Lung (tissue), 11 donors: ENCODE measurements at regions not wholly inside any gene's neighbourhood (a gene's known extent, or its start where the extent isn't known, plus 50 kb on each side); places are given as distances from the start of the nearest gene placed in this dataset.

Source experiments
- ATAC-seq: fragments of 200-7000 bp; cut with Tn5 transposase; one replicate; pipeline ENCODE4 v1.9.1; 2020; ENCODE audit warnings: moderate number of reproducible peaks; ENCODE audit not compliant: insufficient read depth, low FRiP score
- DNase-seq, 3 donors: peaks; one replicate each; pipeline ENCODE4 v3.0.0-alpha.2; 2013 to 2017
- H3K27ac ChIP-seq, 2 donors: one replicate each; pipeline ENCODE4 v1.5.1; 2013; ENCODE audit warnings: mild to moderate bottlenecking in 2 of 2, moderate library complexity in 2 of 2, control low read depth in 1 of 2, inconsistent platforms in 1 of 2, low read depth in 1 of 2, low read length in 1 of 2
- H3K27me3 ChIP-seq, 3 donors: one replicate each; pipeline ENCODE4 v1.5.1; 2013; ENCODE audit warnings: low read length in 2 of 3; ENCODE audit not compliant: control insufficient read depth in 3 of 3, insufficient read depth in 3 of 3
- H3K36me3 ChIP-seq, 4 donors: one replicate each; pipeline ENCODE4 v1.5.1; 2013; ENCODE audit warnings: low read length in 4 of 4, mild to moderate bottlenecking in 1 of 4, moderate library complexity in 1 of 4; ENCODE audit not compliant: control insufficient read depth in 4 of 4, insufficient read depth in 4 of 4
- H3K4me1 ChIP-seq, 5 donors: one replicate each; pipeline ENCODE4 v1.5.1; 2013; ENCODE audit warnings: low read length in 5 of 5, mild to moderate bottlenecking in 2 of 5, moderate library complexity in 1 of 5; ENCODE audit not compliant: control insufficient read depth in 5 of 5, insufficient read depth in 5 of 5
- H3K4me3 ChIP-seq: one replicate; pipeline ENCODE4 v1.5.1; 2013; ENCODE audit warnings: mild to moderate bottlenecking, control low read depth, moderate library complexity
- H3K9ac ChIP-seq, 2 donors: one replicate each; pipeline ENCODE4 v1.5.1; 2013; ENCODE audit warnings: low read length in 2 of 2, control low read depth in 1 of 2; ENCODE audit not compliant: insufficient read depth in 1 of 2
- H3K9me3 ChIP-seq, 4 donors: one replicate each; pipeline ENCODE4 v1.5.1; 2013; ENCODE audit warnings: low read length in 3 of 4, mild to moderate bottlenecking in 1 of 4, moderate library complexity in 1 of 4; ENCODE audit not compliant: control insufficient read depth in 4 of 4, insufficient read depth in 3 of 4
- CTCF ChIP-seq: IDR thresholded peaks from 2 replicates; pipeline ENCODE4 v1.5.1; 2012; ENCODE audit warnings: mild to moderate bottlenecking; ENCODE audit errors: control extremely low read depth, extremely low read depth
- WGBS, 2 donors: extraction: QIAGEN DNeasy Blood & Tissue Kit; methylation state at CpG; one replicate each; pipeline ENCODE4 v1.1.7; 2013; 5-methylcytosine and 5-hydroxymethylcytosine counted together
- donor health status: control.
- donor health status: control.
- donor health status: Bipolar disorder and iron deficiency.
- donor health status: healthy.
- donor health status: DM: yes; HTN: yes; CAD: no.

- no peaks in the 10 kb centered on the region for H3K4me1 ChIP-seq
- no peak overlapping the region for H3K4me3 ChIP-seq
- H3K27me3 ChIP-seq: no peaks in the 10 kb centered on the region
- no peaks in the 10 kb centered on the region for H3K36me3 ChIP-seq
- no peaks in the 10 kb centered on the region for H3K9me3 ChIP-seq
- TF ChIP-seq CTCF: no peak
- ATAC-seq: no peak
- WGBS, 2 donors: 52 to 77% methylated on average over 4 of the region's 4 CpGs
- no peak overlapping the region for H3K9ac ChIP-seq
- DNase-seq: no peak
- no peak overlapping the region for H3K27ac ChIP-seq
Measured at GRCh38 chr6:19551611-19552010, 285.6 kb upstream of the ID4 start.

GRCh38 chr6:19552076-19552475 is 285.1 kb upstream of the ID4 start:
- Histone ChIP-seq H3K27me3 (no peaks in the 10 kb centered on the region), H3K4me3 (no peak overlapping the region), H3K9me3 (no peaks in the 10 kb centered on the region), H3K9ac (no peak overlapping the region), H3K27ac (no peak overlapping the region), H3K4me1 (no peaks in the 10 kb centered on the region), H3K36me3 (no peaks in the 10 kb centered on the region)
- DNase-seq (no peak), ATAC-seq (no peak)
- 77 to 84% methylated on average over 3 of the region's 3 CpGs for WGBS, 2 donors
- TF ChIP-seq CTCF: no peak

- Histone ChIP-seq H3K27ac (no peak overlapping the region), H3K36me3 (no peaks in the 10 kb centered on the region), H3K9me3 (no peaks in the 10 kb centered on the region), H3K4me1 (no peaks in the 10 kb centered on the region), H3K9ac (no peak overlapping the region), H3K4me3 (no peak overlapping the region), H3K27me3 (no peaks in the 10 kb centered on the region)
- DNase-seq: no peak
- no peak for TF ChIP-seq CTCF
- no peak for ATAC-seq
- 70 to 87% methylated on average over 2 of the region's 2 CpGs for WGBS, 2 donors
Measured at GRCh38 chr6:19552588-19552987, 284.6 kb upstream of the ID4 start.
